Activated CD8-positive, alpha-beta memory T cell treated with anti-CD3 and anti-CD28 coated beads for 1 hour (primary cell): ENCODE measurements at regions not wholly inside any gene's neighbourhood (a gene's known extent, or its start where the extent isn't known, plus 50 kb on each side); places are given as distances from the start of the nearest gene placed in this dataset.
"Not testable (repeated sequence)": the region's sequence is repeated elsewhere in the genome, so short reads cannot be mapped to it uniquely, and the experiment has no call there.

Source experiments
- DNase-seq, 2 donors: peaks; one replicate each; pipeline ENCODE4 v3.0.0-alpha.2; 2020; ENCODE audit warnings: low read depth in 1 of 2; ENCODE audit errors: extremely low read depth in 1 of 2

- DNase-seq: no peak
These were observed 49.9 kb upstream of the CAPRIN1 start for GRCh38 chr11:34001557-34002064.

GRCh38 chr11:33999393-33999792, 52.1 kb upstream of the CAPRIN1 start:
- no peak for DNase-seq

- no peak for DNase-seq
These were observed 53.8 kb upstream of the CAPRIN1 start for GRCh38 chr11:33997584-33998251.

- DNase-seq: peak; percentile 45 to 47
These were observed 54.8 kb upstream of the CAPRIN1 start for GRCh38 chr11:33996498-33997454.

- no peak for DNase-seq
These were observed 56.6 kb upstream of the CAPRIN1 start for GRCh38 chr11:33994937-33995336.

GRCh38 chr11:33991136-33991535, 60.4 kb upstream of the CAPRIN1 start:
- DNase-seq: not testable (repeated sequence)

- DNase-seq: not testable (repeated sequence)
These were observed 61.4 kb upstream of the CAPRIN1 start for GRCh38 chr11:33990131-33990530.

- DNase-seq: no peak
These were observed 62.1 kb upstream of the CAPRIN1 start for GRCh38 chr11:33989461-33989860.

GRCh38 chr11:33988586-33989370, 62.8 kb upstream of the CAPRIN1 start:
- no peak for DNase-seq

GRCh38 chr11:33987975-33988580, 63.5 kb upstream of the CAPRIN1 start:
- DNase-seq: peak; percentile 39 to 52

GRCh38 chr11:33987545-33987944, 64.0 kb upstream of the CAPRIN1 start:
- no peak for DNase-seq

- DNase-seq: not testable (repeated sequence)
These were observed 64.7 kb upstream of the CAPRIN1 start for GRCh38 chr11:33986597-33987501.

GRCh38 chr11:33984682-33985389, 66.7 kb upstream of the CAPRIN1 start:
- DNase-seq: no peak

- DNase-seq: no peak
These were observed 68.9 kb upstream of the CAPRIN1 start for GRCh38 chr11:33982661-33983060.

GRCh38 chr11:33980897-33981296, 70.6 kb upstream of the CAPRIN1 start:
- DNase-seq: no peak

- DNase-seq: no peak
These were observed 73.2 kb upstream of the CAPRIN1 start for GRCh38 chr11:33978376-33978775.

GRCh38 chr11:33977676-33978075, 73.9 kb upstream of the CAPRIN1 start:
- no peak for DNase-seq

- no peak for DNase-seq
These were observed 74.9 kb upstream of the CAPRIN1 start for GRCh38 chr11:33976495-33977199.
